Nephron progenitor cell (in vitro differentiated cells): ENCODE measurements at regions not wholly inside any gene's neighbourhood (a gene's known extent, or its start where the extent isn't known, plus 50 kb on each side); places are given as distances from the start of the nearest gene placed in this dataset.
"Not testable (repeated sequence)": the region's sequence is repeated elsewhere in the genome, so short reads cannot be mapped to it uniquely, and the experiment has no call there.

ENCODE experiments used
- DNase-seq: peaks from one replicate; pipeline ENCODE4 v3.0.0; 2021
- H3K27ac Mint-ChIP-seq: 2 replicates; pipeline ENCODE4 v1.8.0; 2021; ENCODE audit warnings: mild to moderate bottlenecking, moderate library complexity, mixed read lengths
- H3K27me3 Mint-ChIP-seq: 2 replicates; pipeline ENCODE4 v1.8.0; 2021; ENCODE audit warnings: mild to moderate bottlenecking, low read depth, mixed read lengths; ENCODE audit not compliant: poor library complexity
- H3K36me3 Mint-ChIP-seq: 2 replicates; pipeline ENCODE4 v1.8.0; 2021; ENCODE audit warnings: low read depth, mixed read lengths
- H3K4me1 Mint-ChIP-seq: 2 replicates; pipeline ENCODE4 v1.8.0; 2021; ENCODE audit warnings: mixed read lengths
- H3K4me3 Mint-ChIP-seq: 2 replicates; pipeline ENCODE4 v1.8.0; 2021; ENCODE audit warnings: mild to moderate bottlenecking, moderate library complexity, mixed read lengths
- H3K9me3 Mint-ChIP-seq: 2 replicates; pipeline ENCODE4 v1.8.0; 2021; ENCODE audit warnings: mild to moderate bottlenecking, moderate library complexity, mixed read lengths
- CTCF ChIP-seq: fragments of 200-600 bp; sonication (generic); IDR thresholded peaks from 2 replicates; pipeline ENCODE4 v1.5.0; 2021; ENCODE audit warnings: antibody characterized with exemption

DNA sequence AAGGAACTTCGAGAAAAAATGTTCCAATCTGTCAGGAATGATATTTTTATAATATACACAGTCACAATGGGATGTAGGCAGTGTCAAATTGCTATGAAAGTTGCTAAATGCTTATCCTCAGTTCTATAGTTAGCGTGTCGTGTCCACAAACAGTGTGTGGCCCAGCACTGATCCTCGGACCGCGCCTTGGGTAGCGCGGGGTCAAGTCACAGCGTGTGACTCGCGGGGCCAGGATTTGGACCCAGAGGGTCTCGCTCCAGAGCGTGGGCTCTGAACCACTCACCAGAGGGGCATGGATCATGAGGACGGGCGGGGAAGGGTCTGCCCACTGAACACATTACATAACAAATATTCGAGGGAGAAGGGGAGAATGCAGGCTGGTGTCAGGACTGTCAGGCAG is 171.8 kb downstream of the C9orf50 start:
- no peak for DNase-seq
- H3K9me3 Mint-ChIP-seq: peaks cover 13% of the 10 kb centered on the region
- no peaks in the 10 kb centered on the region for H3K36me3 Mint-ChIP-seq
- peaks cover 1% of the 10 kb centered on the region for H3K27me3 Mint-ChIP-seq
- no peak overlapping the region for H3K4me3 Mint-ChIP-seq
- H3K27ac Mint-ChIP-seq: peak overlapping the region; percentile 41
- peaks cover 42% of the 10 kb centered on the region for H3K4me1 Mint-ChIP-seq
- TF ChIP-seq CTCF: no peak

- H3K27me3 Mint-ChIP-seq: peaks cover 8% of the 10 kb centered on the region
- H3K4me3 Mint-ChIP-seq: no peak overlapping the region
- no peak for TF ChIP-seq CTCF
- peaks cover 49% of the 10 kb centered on the region for H3K4me1 Mint-ChIP-seq
- no peak overlapping the region for H3K27ac Mint-ChIP-seq
- DNase-seq: no peak
- H3K9me3 Mint-ChIP-seq: peaks cover 13% of the 10 kb centered on the region
- no peaks in the 10 kb centered on the region for H3K36me3 Mint-ChIP-seq
Measured at GRCh38 chr9:129446828-129447550, 173.9 kb downstream of the C9orf50 start.

DNA sequence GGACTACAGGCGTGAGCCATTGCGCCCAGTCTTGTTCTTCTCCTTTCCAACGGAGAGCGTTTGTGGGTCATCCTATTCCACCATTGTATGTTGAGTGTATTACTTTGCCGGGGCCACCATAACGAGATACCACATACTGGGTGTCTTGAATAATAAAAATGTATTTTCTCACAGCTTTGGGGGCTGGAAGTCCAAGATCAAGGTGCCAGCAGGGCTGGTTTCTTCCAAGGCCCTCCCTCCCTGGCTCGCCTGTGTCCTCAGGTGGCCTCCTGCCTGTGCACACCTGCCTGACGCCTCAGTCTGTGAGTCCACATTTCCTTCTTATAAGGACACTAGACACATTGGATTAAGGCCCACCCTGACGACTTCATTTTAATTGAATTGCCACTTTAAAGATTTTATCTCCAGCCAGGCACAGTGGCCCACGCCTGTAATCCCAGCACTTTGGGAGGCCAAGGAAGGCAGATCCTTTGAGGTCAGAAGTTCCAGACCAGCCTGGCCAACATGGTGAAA is 175.1 kb downstream of the C9orf50 start:
- H3K4me3 Mint-ChIP-seq: no peak overlapping the region
- peaks cover 49% of the 10 kb centered on the region for H3K4me1 Mint-ChIP-seq
- DNase-seq: no peak
- H3K27me3 Mint-ChIP-seq: peaks cover 10% of the 10 kb centered on the region
- no peaks in the 10 kb centered on the region for H3K36me3 Mint-ChIP-seq
- peaks cover 13% of the 10 kb centered on the region for H3K9me3 Mint-ChIP-seq
- H3K27ac Mint-ChIP-seq: no peak overlapping the region
- TF ChIP-seq CTCF: no peak

DNA sequence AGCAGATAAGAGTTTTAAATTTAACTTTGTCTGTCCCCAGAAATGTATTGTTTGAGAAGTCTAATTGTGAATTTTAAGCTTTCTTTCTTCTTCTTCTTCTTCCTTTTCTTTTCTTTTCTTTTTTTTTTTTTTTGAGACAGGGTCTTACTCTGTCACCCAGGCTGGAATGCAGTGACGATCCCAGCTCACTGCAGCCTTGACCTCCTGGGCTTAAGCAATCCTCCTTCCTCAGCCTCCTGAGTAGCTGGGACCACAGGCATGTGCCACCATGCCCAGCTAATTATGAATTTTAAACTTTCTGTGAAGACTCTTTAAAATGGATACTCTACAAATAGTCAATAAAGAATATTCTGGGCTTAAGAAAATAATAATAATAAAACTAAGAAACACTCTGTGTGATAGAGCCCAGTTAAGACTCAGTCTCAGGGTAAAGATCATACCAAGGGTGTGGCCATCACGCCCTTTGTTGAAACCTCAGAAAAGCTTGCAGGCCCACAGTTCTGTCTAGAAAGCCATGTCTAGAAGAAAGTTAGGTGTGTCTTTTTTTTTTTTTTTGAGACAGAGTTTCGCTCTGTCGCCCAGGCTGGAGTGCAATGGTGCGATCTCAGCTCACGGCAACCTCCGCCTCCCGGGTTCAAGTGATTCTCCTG is 177.3 kb downstream of the C9orf50 start:
- Mint-ChIP-seq H3K9me3 (peaks cover 13% of the 10 kb centered on the region), H3K4me1 (peaks cover 55% of the 10 kb centered on the region), H3K27me3 (peaks cover 17% of the 10 kb centered on the region)
- not testable (repeated sequence) for H3K4me3 Mint-ChIP-seq, DNase-seq, H3K36me3 Mint-ChIP-seq, H3K27ac Mint-ChIP-seq

- no peak overlapping the region for H3K4me3 Mint-ChIP-seq
- no peak for DNase-seq
- H3K27me3 Mint-ChIP-seq: peaks cover 23% of the 10 kb centered on the region
- no peak for TF ChIP-seq CTCF
- H3K4me1 Mint-ChIP-seq: peaks cover 61% of the 10 kb centered on the region
- H3K36me3 Mint-ChIP-seq: no peaks in the 10 kb centered on the region
- H3K27ac Mint-ChIP-seq: peak overlapping the region; percentile 97
- H3K9me3 Mint-ChIP-seq: peaks cover 13% of the 10 kb centered on the region
Measured at GRCh38 chr9:129442803-129443511, 177.9 kb downstream of the C9orf50 start.

- H3K27me3 Mint-ChIP-seq: peaks cover 28% of the 10 kb centered on the region
- no peak for DNase-seq
- no peak for TF ChIP-seq CTCF
- peaks cover 8% of the 10 kb centered on the region for H3K9me3 Mint-ChIP-seq
- peaks cover 62% of the 10 kb centered on the region for H3K4me1 Mint-ChIP-seq
- H3K4me3 Mint-ChIP-seq: no peak overlapping the region
- H3K36me3 Mint-ChIP-seq: no peaks in the 10 kb centered on the region
- peak overlapping the region; percentile 90 for H3K27ac Mint-ChIP-seq
Measured at GRCh38 chr9:129441852-129442251, 179.0 kb downstream of the C9orf50 start.
